GM20000 (cell line): ENCODE measurements at regions not wholly inside any gene's neighbourhood (a gene's known extent, or its start where the extent isn't known, plus 50 kb on each side); places are given as distances from the start of the nearest gene placed in this dataset.
"Not testable (repeated sequence)": the region's sequence is repeated elsewhere in the genome, so short reads cannot be mapped to it uniquely, and the experiment has no call there.

Source experiments
- DNase-seq: peaks from one replicate; pipeline ENCODE4 v3.0.0; 2012; ENCODE audit warnings: low spot score
- TF ChIP-seq, protein P1 (sequence below): IDR thresholded peaks from 2 replicates; pipeline ENCODE4 v1.5.1; 2012; ENCODE audit warnings: mild to moderate bottlenecking, control low read depth; ENCODE audit errors: extremely low read depth, missing control alignments

DNA sequence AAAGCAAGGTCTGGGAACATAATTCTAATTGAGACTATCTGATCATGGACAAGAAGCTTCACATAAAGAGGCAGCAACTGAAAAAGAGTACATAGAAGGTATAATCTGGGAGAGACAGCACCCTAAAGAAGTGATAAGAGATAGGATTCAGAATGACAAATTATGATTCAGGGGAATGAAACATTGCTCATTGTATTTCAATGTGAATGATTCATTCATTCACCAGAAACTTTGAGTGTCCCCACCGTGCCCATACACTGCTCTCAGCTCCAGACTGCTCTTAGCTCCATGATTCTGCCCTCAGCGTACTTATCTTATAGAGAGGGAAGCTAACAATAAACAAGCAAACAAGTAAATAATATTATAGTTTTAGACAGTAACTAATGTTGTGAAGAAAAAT lies 329.3 kb upstream of the IRAK1BP1 start:
- DNase-seq = no peak
- TF ChIP-seq, protein P1, sequence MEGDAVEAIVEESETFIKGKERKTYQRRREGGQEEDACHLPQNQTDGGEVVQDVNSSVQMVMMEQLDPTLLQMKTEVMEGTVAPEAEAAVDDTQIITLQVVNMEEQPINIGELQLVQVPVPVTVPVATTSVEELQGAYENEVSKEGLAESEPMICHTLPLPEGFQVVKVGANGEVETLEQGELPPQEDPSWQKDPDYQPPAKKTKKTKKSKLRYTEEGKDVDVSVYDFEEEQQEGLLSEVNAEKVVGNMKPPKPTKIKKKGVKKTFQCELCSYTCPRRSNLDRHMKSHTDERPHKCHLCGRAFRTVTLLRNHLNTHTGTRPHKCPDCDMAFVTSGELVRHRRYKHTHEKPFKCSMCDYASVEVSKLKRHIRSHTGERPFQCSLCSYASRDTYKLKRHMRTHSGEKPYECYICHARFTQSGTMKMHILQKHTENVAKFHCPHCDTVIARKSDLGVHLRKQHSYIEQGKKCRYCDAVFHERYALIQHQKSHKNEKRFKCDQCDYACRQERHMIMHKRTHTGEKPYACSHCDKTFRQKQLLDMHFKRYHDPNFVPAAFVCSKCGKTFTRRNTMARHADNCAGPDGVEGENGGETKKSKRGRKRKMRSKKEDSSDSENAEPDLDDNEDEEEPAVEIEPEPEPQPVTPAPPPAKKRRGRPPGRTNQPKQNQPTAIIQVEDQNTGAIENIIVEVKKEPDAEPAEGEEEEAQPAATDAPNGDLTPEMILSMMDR = no peak

- DNase-seq = not testable (repeated sequence)
These were observed 319.7 kb upstream of the IRAK1BP1 start for GRCh38 chr6:78547636-78548035.

- no peak for DNase-seq
- TF ChIP-seq, protein P1 = no peak
These were observed 316.0 kb upstream of the IRAK1BP1 start for GRCh38 chr6:78551361-78551760.

- no peak for DNase-seq
- TF ChIP-seq, protein P1 = no peak
These were observed 314.9 kb upstream of the IRAK1BP1 start for GRCh38 chr6:78552435-78552834.

DNA sequence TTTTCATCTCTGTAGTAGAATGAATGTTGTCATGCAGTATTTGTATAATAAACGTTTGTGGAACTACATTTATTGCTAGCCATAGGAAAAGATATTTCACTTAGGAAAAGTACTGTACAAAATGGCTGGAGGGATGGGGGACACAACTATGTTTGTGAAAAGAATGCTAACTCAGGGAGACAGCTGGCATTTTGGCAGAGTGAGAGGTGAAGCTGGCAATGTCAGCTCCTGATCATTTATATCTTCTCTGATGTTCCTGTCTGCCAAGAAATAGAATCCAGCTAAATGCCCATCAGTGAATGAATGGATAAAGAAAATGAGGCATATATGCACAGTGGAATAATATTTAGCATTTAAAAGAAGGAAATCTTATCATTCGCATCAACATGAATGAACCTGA lies 313.0 kb upstream of the IRAK1BP1 start:
- no peak for DNase-seq
- TF ChIP-seq, protein P1 = no peak

DNA sequence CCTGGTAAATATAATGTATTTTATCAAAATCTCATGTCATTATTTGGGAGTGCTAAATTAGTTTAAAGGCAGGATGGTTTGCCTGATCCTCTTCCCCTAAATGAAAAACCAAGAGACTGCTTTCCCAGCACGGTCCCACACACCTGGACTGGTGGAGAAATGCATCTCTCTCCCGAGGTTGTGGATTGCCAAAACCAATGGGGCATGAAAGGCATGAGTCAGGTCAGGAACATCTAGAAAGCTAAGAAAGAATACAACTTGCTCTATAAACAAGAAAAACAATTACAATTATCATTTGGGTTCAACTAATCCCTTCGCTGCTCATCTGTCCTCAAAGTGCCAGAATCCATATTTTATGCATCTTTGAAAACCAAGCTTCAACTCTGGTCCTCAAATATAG lies 308.3 kb upstream of the IRAK1BP1 start:
- TF ChIP-seq, protein P1 = no peak

DNA sequence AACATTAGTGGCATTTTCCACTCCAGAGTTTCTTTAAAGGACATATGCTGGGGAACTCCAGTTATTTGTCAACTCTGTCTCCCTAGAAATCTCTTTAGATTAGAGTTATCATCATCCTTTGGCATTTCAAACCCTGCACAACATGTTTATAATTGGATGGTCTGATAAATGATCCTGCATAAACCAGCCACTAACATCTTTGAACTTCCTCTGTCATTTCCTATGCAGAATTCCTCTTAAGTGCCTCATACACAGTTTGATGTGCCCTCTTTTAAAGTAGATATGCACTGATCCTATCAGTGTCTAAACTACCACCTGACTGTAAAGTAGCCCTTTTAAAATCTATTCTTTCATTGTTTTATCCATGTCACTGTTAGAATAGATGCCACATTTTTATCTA lies 306.3 kb upstream of the IRAK1BP1 start:
- no peak for DNase-seq
- TF ChIP-seq, protein P1 = no peak

More for the DNA sequence above, 308.3 kb upstream of the IRAK1BP1 start:
- no peak for DNase-seq

- TF ChIP-seq, protein P1 = no peak
- DNase-seq = no peak
These were observed 301.4 kb upstream of the IRAK1BP1 start for GRCh38 chr6:78565997-78566396.
